IMR-90 (cell line): ENCODE measurements at regions not wholly inside any gene's neighbourhood (a gene's known extent, or its start where the extent isn't known, plus 50 kb on each side); places are given as distances from the start of the nearest gene placed in this dataset.

Experiments used
- ATAC-seq: fragments of 200-7000 bp; cut with Tn5 transposase; 2 replicates; pipeline ENCODE4 v1.9.1; 2020; ENCODE audit warnings: low read depth, mild to moderate bottlenecking, moderate library complexity
- BruUV-seq: library from RNA; stranded (reverse); fragments of 400-500 nt; replicated peaks from 2 replicates; lab custom pipeline; 2021; lab: Mats Ljungman, UMichigan
- CTCF ChIA-PET: fragments of 300-600 bp; formaldehyde crosslinking; extraction: SDS; loops from one replicate; lab custom pipeline; 2021; ENCODE audit warnings: antibody characterized with exemption; lab: Yijun Ruan, JAX
- POLR2A ChIA-PET: fragments of 300-600 bp; sonication (Branson Sonifier 250); formaldehyde crosslinking; loops from one replicate; lab custom pipeline; 2022; ENCODE audit warnings: antibody characterized with exemption; ENCODE audit not compliant: unreplicated experiment; lab: Charles Lee
- DNase-seq: peaks from one replicate; pipeline ENCODE4 v3.0.0; 2013
- H2AFZ ChIP-seq: replicated peaks from 2 replicates; pipeline ENCODE3; 2013; ENCODE audit warnings: low read length, mild to moderate bottlenecking; ENCODE audit not compliant: poor library complexity
- H2AK5ac ChIP-seq: 2 replicates; pipeline ENCODE4 v1.6.1; 2013; ENCODE audit warnings: low read depth, low read length, inconsistent platforms
- H2AK9ac ChIP-seq: replicated peaks from 2 replicates; pipeline ENCODE3; 2013; ENCODE audit warnings: mild to moderate bottlenecking, low read depth, low read length, moderate library complexity; ENCODE audit not compliant: poor library complexity
- H2BK120ac ChIP-seq: 2 replicates; pipeline ENCODE4 v1.6.1; 2013; ENCODE audit warnings: low read depth, low read length, inconsistent platforms
- H2BK15ac ChIP-seq: 3 replicates; pipeline ENCODE4 v1.6.1; 2013; ENCODE audit warnings: low read depth, low read length, inconsistent platforms
- H2BK20ac ChIP-seq: 2 replicates; pipeline ENCODE4 v1.6.1; 2013; ENCODE audit warnings: low read depth, mild to moderate bottlenecking, inconsistent platforms, low read length, moderate library complexity
- H2BK5ac ChIP-seq: 2 replicates; pipeline ENCODE4 v1.6.1; 2013; ENCODE audit warnings: mild to moderate bottlenecking, low read depth, low read length, inconsistent platforms; ENCODE audit not compliant: poor library complexity, severe bottlenecking
- H3K14ac ChIP-seq: replicated peaks from 2 replicates; pipeline ENCODE4 v1.6.1; 2013; ENCODE audit warnings: low read depth, low read length, inconsistent platforms
- H3K18ac ChIP-seq: 2 replicates; pipeline ENCODE4 v1.6.1; 2013; ENCODE audit warnings: low read depth, low read length, control low read depth
- H3K23ac ChIP-seq: 2 replicates; pipeline ENCODE4 v1.6.1; 2013; ENCODE audit warnings: low read depth, low read length, inconsistent platforms
- H3K27ac ChIP-seq: 2 replicates; pipeline ENCODE4 v1.5.1; 2013; ENCODE audit warnings: mild to moderate bottlenecking, control low read depth, low read length; ENCODE audit not compliant: insufficient read depth
- H3K27me3 ChIP-seq: 2 replicates; pipeline ENCODE4 v1.6.1; 2013; ENCODE audit warnings: low read length; ENCODE audit not compliant: control insufficient read depth, insufficient read depth
- H3K36me3 ChIP-seq: 2 replicates; pipeline ENCODE4 v1.6.1; 2013; ENCODE audit warnings: low read length, mixed read lengths; ENCODE audit not compliant: control insufficient read depth, insufficient read depth
- H3K4ac ChIP-seq: 2 replicates; pipeline ENCODE4 v1.6.1; 2013; ENCODE audit warnings: low read depth, low read length, inconsistent platforms
- H3K4me1 ChIP-seq: 2 replicates; pipeline ENCODE4 v1.6.1; 2013; ENCODE audit warnings: low read length, mixed read lengths; ENCODE audit not compliant: control insufficient read depth, insufficient read depth
- H3K4me2 ChIP-seq: 2 replicates; pipeline ENCODE4 v1.6.1; 2013; ENCODE audit warnings: low read depth, mild to moderate bottlenecking, control low read depth, low read length, moderate library complexity
- H3K4me3 ChIP-seq: 2 replicates; pipeline ENCODE4 v1.5.1; 2013; ENCODE audit warnings: low read depth, mild to moderate bottlenecking, control low read depth, low read length, moderate library complexity; ENCODE audit not compliant: insufficient read depth
- H3K56ac ChIP-seq: 2 replicates; pipeline ENCODE4 v1.6.1; 2013; ENCODE audit warnings: low read length, inconsistent platforms; ENCODE audit not compliant: insufficient read depth; ENCODE audit errors: extremely low read depth
- H3K79me1 ChIP-seq, 2 experiments: 2 replicates each; pipeline ENCODE4 v1.6.1; 2013; ENCODE audit warnings: low read length in 2 of 2, inconsistent platforms in 1 of 2, low read depth in 1 of 2
- H3K9ac ChIP-seq: 2 replicates; pipeline ENCODE4 v1.6.1; 2013; ENCODE audit warnings: low read depth, low read length, control low read depth
- H3K9me1 ChIP-seq: 2 replicates; pipeline ENCODE4 v1.6.1; 2013; ENCODE audit warnings: low read length, inconsistent platforms; ENCODE audit not compliant: insufficient read depth
- H3K9me3 ChIP-seq: 2 replicates; pipeline ENCODE4 v1.6.1; 2013; ENCODE audit warnings: low read length; ENCODE audit not compliant: control insufficient read depth, insufficient read depth
- H4K20me1 ChIP-seq: 2 replicates; pipeline ENCODE4 v1.6.1; 2013; ENCODE audit warnings: low read length, inconsistent platforms; ENCODE audit not compliant: insufficient read depth
- H4K5ac ChIP-seq: 2 replicates; pipeline ENCODE4 v1.6.1; 2013; ENCODE audit warnings: mild to moderate bottlenecking, low read depth, low read length, control low read depth
- H4K8ac ChIP-seq, 2 experiments: 2 replicates each; pipeline ENCODE4 v1.6.1; 2013; ENCODE audit warnings: low read depth in 2 of 2, low read length in 2 of 2, control low read depth in 1 of 2, inconsistent platforms in 1 of 2
- H4K91ac ChIP-seq: 2 replicates; pipeline ENCODE4 v1.6.1; 2013; ENCODE audit warnings: low read depth, low read length, inconsistent platforms; ENCODE audit not compliant: insufficient read depth
- CTCF ChIP-seq: conservative IDR thresholded peaks from 2 replicates; pipeline ENCODE4 v1.5.1; 2012; ENCODE audit warnings: mild to moderate bottlenecking, low read depth, low read length, improper control_type of control experiment
- RCOR1 ChIP-seq: IDR thresholded peaks from 2 replicates; pipeline ENCODE4 v1.6.1; 2012; ENCODE audit warnings: mild to moderate bottlenecking, low read length, improper control_type of control experiment; ENCODE audit not compliant: insufficient replicate concordance
- whole genome bisulfite sequencing, 2 experiments: methylation state at CpG; one replicate each; pipeline versions ENCODE4 v1.1.5 to v1.1.7; 2013; ENCODE audit warnings: missing lambda C conversion rate in 2 of 2; ENCODE audit not compliant: insufficient read length in 1 of 2; ENCODE audit errors: extremely low coverage in 2 of 2; 5-methylcytosine and 5-hydroxymethylcytosine counted together
- dilution Hi-C: fragments of 300-500 bp; cut with HindIII; formaldehyde crosslinking; loops from one replicate; pipeline ENCODE4 v1.14.3; 2018; ENCODE audit warnings: low sequenced_read_pairs; ENCODE audit not compliant: unreplicated experiment
- in situ Hi-C: fragments of 300-500 bp; cut with MboI; formaldehyde crosslinking; loops from 3 replicates; pipeline ENCODE4 v1.14.3; 2019; ENCODE audit warnings: low sequenced_read_pairs, inconsistent platforms, mixed read lengths
- intact Hi-C: fragments of 100-400 bp; cut with micrococcal nuclease; formaldehyde crosslinking; loops from 2 replicates; pipeline ENCODE4 v1.10.0; 2022

- H3K18ac ChIP-seq = no peak overlapping the region
- H2AFZ ChIP-seq = no peak overlapping the region
- H3K4me2 ChIP-seq = no peak overlapping the region
- no peaks in the 10 kb centered on the region for H3K4me1 ChIP-seq
- H3K23ac ChIP-seq = no peak overlapping the region
- no peak overlapping the region for H2BK120ac ChIP-seq
- dilution Hi-C loops (no loop called here), intact Hi-C loops (no loop called here), in situ Hi-C loops (no loop called here)
- ATAC-seq (no peak), DNase-seq (no peak)
- H3K27me3 ChIP-seq = no peaks in the 10 kb centered on the region
- H2BK15ac ChIP-seq = no peak overlapping the region
- no peak overlapping the region for H2BK5ac ChIP-seq
- no peak overlapping the region for H4K5ac ChIP-seq
- H4K8ac ChIP-seq = no peak overlapping the region
- no peak overlapping the region for H2AK9ac ChIP-seq
- H3K27ac ChIP-seq = no peak overlapping the region
- no peaks in the 10 kb centered on the region for H3K36me3 ChIP-seq
- H4K20me1 ChIP-seq = no peaks in the 10 kb centered on the region
- BruUV-seq = no TSS peak
- no peak for TF ChIP-seq CTCF
- no peak for TF ChIP-seq RCOR1
- no peak overlapping the region for H3K4me3 ChIP-seq
- H3K56ac ChIP-seq = no peak overlapping the region
- H2BK20ac ChIP-seq = no peak overlapping the region
- no peak overlapping the region for H2AK5ac ChIP-seq
- ChIA-PET CTCF (no interaction called here), POLR2A (no interaction called here)
- no peak overlapping the region for H3K9ac ChIP-seq
- no peak overlapping the region for H4K91ac ChIP-seq
- no peak overlapping the region for H3K14ac ChIP-seq
- WGBS, 2 experiments = no CpG with 5 or more reads among the region's 2 CpGs
- H3K9me1 ChIP-seq = no peaks in the 10 kb centered on the region
- no peaks in the 10 kb centered on the region for H3K79me1 ChIP-seq
- no peak overlapping the region for H3K4ac ChIP-seq
- peaks cover 4% of the 10 kb centered on the region for H3K9me3 ChIP-seq
Measured at GRCh38 chr18:1797235-1797634, 774.1 kb downstream of the METTL4 start.
